NT2/D1 (cell line): ENCODE measurements at regions not wholly inside any gene's neighbourhood (a gene's known extent, or its start where the extent isn't known, plus 50 kb on each side); places are given as distances from the start of the nearest gene placed in this dataset.

Experiments used
- SUZ12 ChIP-seq: IDR thresholded peaks from 2 replicates; pipeline ENCODE4 v1.6.1; 2011; ENCODE audit not compliant: insufficient read length, insufficient read depth; ENCODE audit errors: extremely low read depth
- YY1 ChIP-seq: IDR thresholded peaks from 2 replicates; pipeline ENCODE4 v1.6.1; 2011; ENCODE audit not compliant: insufficient read length, insufficient read depth
- ZNF274 ChIP-seq: IDR thresholded peaks from 2 replicates; pipeline ENCODE4 v1.6.1; 2011; ENCODE audit warnings: mild to moderate bottlenecking, low read depth, low read length

DNA sequence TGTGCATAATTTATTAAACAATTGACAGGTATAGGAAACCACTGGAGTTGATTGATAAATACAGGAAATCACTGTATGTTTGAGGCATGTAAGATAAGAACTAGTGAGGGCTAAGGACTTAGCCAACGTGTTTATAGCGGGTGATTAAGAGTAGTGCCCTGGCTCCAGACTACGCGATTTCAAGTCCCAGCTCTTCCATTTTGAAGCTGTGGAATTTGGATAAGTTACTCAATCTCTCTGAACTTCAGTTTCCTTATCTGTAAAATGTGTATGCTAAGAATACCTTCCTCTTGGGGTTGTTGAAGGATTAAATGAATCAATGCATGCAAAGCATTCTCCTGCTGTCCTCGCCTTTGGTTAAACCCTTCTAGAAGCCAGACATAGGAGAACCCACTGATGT is 143.3 kb upstream of the GJB5 start:
- TF ChIP-seq YY1 (no peak), ZNF274 (no peak), SUZ12 (no peak)
